T-cell (primary cell): ENCODE measurements at regions not wholly inside any gene's neighbourhood (a gene's known extent, or its start where the extent isn't known, plus 50 kb on each side); places are given as distances from the start of the nearest gene placed in this dataset.
"Not testable (repeated sequence)": the region's sequence is repeated elsewhere in the genome, so short reads cannot be mapped to it uniquely, and the experiment has no call there.

Source experiments
- ATAC-seq, 4 experiments: fragments of 200-7000 bp in 3 of 4; fragments of 150-1000 bp in 1 of 4; cut with Tn5 transposase; replicated peaks in 1 of 4; 1 replicate in 3 of 4; 2 replicates in 1 of 4; pipeline ENCODE4 v1.10.0; 2021; ENCODE audit warnings: moderate library complexity in 3 of 4, mild to moderate bottlenecking in 2 of 4, moderate number of reproducible peaks in 1 of 4
- CTCF ChIA-PET, 2 donors: fragments of 300-600 bp; sonication (Branson Sonifier 250); formaldehyde crosslinking; loops; one replicate each; lab custom pipeline; 2022; ENCODE audit warnings: antibody characterized with exemption in 2 of 2; lab: Charles Lee
- POLR2A ChIA-PET, 2 donors: fragments of 300-600 bp; sonication (Branson Sonifier 250); formaldehyde crosslinking; loops; one replicate each; lab custom pipeline; 2022; ENCODE audit warnings: antibody characterized with exemption in 2 of 2; lab: Charles Lee
- DNase-seq, 35 experiments: peaks; one replicate each; pipeline versions ENCODE4 v3.0.0 to v3.0.0-alpha.2; 2013 to 2023
- H3K27ac ChIP-seq: one replicate; pipeline ENCODE4 v1.5.1; 2013; ENCODE audit warnings: low read length
- H3K27me3 ChIP-seq, 2 experiments: replicated peaks in 1 of 2; 1 replicate in 1 of 2; 2 replicates in 1 of 2; pipeline versions ENCODE4 v1.6.1 to v1.7.0; 2013; ENCODE audit warnings: low read length in 1 of 2, mixed read lengths in 1 of 2; ENCODE audit not compliant: control insufficient read depth in 2 of 2, insufficient read depth in 2 of 2; ENCODE audit errors: extremely low read depth in 1 of 2
- H3K36me3 ChIP-seq, 2 donors: 1 replicate in 1 of 2; 2 replicates in 1 of 2; pipeline versions ENCODE4 v1.6.1 to v1.7.0; 2013; ENCODE audit warnings: low read length in 1 of 2; ENCODE audit not compliant: control insufficient read depth in 2 of 2, insufficient read depth in 1 of 2; ENCODE audit errors: extremely low read depth in 1 of 2
- H3K4me1 ChIP-seq, 2 experiments: 1 replicate in 1 of 2; 2 replicates in 1 of 2; pipeline versions ENCODE4 v1.6.1 to v1.7.0; 2013; ENCODE audit warnings: low read length in 2 of 2, mixed read lengths in 1 of 2; ENCODE audit not compliant: insufficient read depth in 2 of 2, control insufficient read depth in 1 of 2; ENCODE audit errors: extremely low read depth in 1 of 2
- H3K4me3 ChIP-seq, 2 donors: 1 replicate in 1 of 2; 2 replicates in 1 of 2; pipeline versions ENCODE4 v1.5.1 to v1.7.0; 2013; ENCODE audit warnings: mild to moderate bottlenecking in 2 of 2, low read length in 1 of 2, moderate library complexity in 1 of 2; ENCODE audit not compliant: control insufficient read depth in 1 of 2; ENCODE audit errors: extremely low read depth in 1 of 2
- H3K9me3 ChIP-seq: 2 replicates; pipeline ENCODE4 v1.7.0; 2013
- H3K27ac Mint-ChIP-seq, 2 donors: one replicate each; pipeline ENCODE4 v1.8.0; 2020 to 2021; ENCODE audit warnings: mild to moderate bottlenecking in 2 of 2, mixed read lengths in 2 of 2
- H3K27me3 Mint-ChIP-seq, 2 donors: one replicate each; pipeline ENCODE4 v1.8.0; 2021 to 2022; ENCODE audit warnings: mixed read lengths in 2 of 2
- H3K36me3 Mint-ChIP-seq: one replicate; pipeline ENCODE4 v1.8.0; 2021; ENCODE audit warnings: mixed read lengths
- H3K4me1 Mint-ChIP-seq, 3 donors: one replicate each; pipeline ENCODE4 v1.8.0; 2020 to 2022; ENCODE audit warnings: mixed read lengths in 3 of 3, mild to moderate bottlenecking in 1 of 3
- H3K4me3 Mint-ChIP-seq, 3 donors: one replicate each; pipeline ENCODE4 v1.8.0; 2020 to 2022; ENCODE audit warnings: mild to moderate bottlenecking in 3 of 3, mixed read lengths in 3 of 3, moderate library complexity in 3 of 3
- H3K9me3 Mint-ChIP-seq, 3 donors: one replicate each; pipeline ENCODE4 v1.8.0; 2020 to 2022; ENCODE audit warnings: mixed read lengths in 3 of 3
- WGBS: methylation state at CpG from one replicate; pipeline ENCODE4 v1.1.5; 2013; ENCODE audit warnings: missing lambda C conversion rate; ENCODE audit not compliant: insufficient coverage; 5-methylcytosine and 5-hydroxymethylcytosine counted together

- Mint-ChIP-seq H3K4me1 (no peaks in the 10 kb centered on the region), H3K27me3 (no peaks in the 10 kb centered on the region), H3K27ac (no peak overlapping the region), H3K4me3 (no peak overlapping the region), H3K9me3 (peaks cover 0 to 19% (median 8%) of the 10 kb centered on the region in 3 donors), H3K36me3 (no peaks in the 10 kb centered on the region)
- ATAC-seq: no peak
- ChIA-PET CTCF (no interaction called here), POLR2A (interaction anchor here in 1 of 2 donors (0.6 kb wide), 1 partner anchor 9 kb away, joined by 3 read pairs; no protein-coding TSS in a partner anchor)
- Histone ChIP-seq H3K9me3 (no peaks in the 10 kb centered on the region), H3K4me3 (no peak overlapping the region), H3K36me3 (no peaks in the 10 kb centered on the region), H3K27ac (no peak overlapping the region), H3K4me1 (no peaks in the 10 kb centered on the region), H3K27me3 (no peaks in the 10 kb centered on the region)
- no peak for DNase-seq
- no CpG with 5 or more reads among the region's 1 CpG for WGBS
Measured at GRCh38 chr3:65006300-65006739, 318.5 kb upstream of the ADAMTS9 start.

GRCh38 chr3:65005486-65005885 lies 317.7 kb upstream of the ADAMTS9 start:
- ATAC-seq (no peak), DNase-seq (no peak)
- Histone ChIP-seq H3K36me3 (no peaks in the 10 kb centered on the region), H3K27me3 (no peaks in the 10 kb centered on the region), H3K27ac (no peak overlapping the region), H3K4me3 (no peak overlapping the region), H3K4me1 (no peaks in the 10 kb centered on the region), H3K9me3 (no peaks in the 10 kb centered on the region)
- Mint-ChIP-seq H3K36me3 (no peaks in the 10 kb centered on the region), H3K27me3 (no peaks in the 10 kb centered on the region), H3K4me1 (no peaks in the 10 kb centered on the region), H3K27ac (no peak overlapping the region), H3K9me3 (peaks cover 2 to 19% (median 8%) of the 10 kb centered on the region in 3 donors), H3K4me3 (no peak overlapping the region)
- CTCF ChIA-PET: no interaction called here
- WGBS: no CpG with 5 or more reads among the region's 2 CpGs
- POLR2A ChIA-PET: interaction anchor here in 1 of 2 donors (0.7 kb wide), 1 partner anchor 774 kb away, joined by 3 read pairs; no protein-coding TSS in a partner anchor

GRCh38 chr3:65004795-65005295 lies 317.0 kb upstream of the ADAMTS9 start:
- H3K36me3 ChIP-seq: no peaks in the 10 kb centered on the region
- H3K27me3 ChIP-seq: no peaks in the 10 kb centered on the region
- H3K27me3 Mint-ChIP-seq: no peaks in the 10 kb centered on the region
- peaks cover 6 to 19% (median 8%) of the 10 kb centered on the region in 3 donors for H3K9me3 Mint-ChIP-seq
- no peak overlapping the region for H3K4me3 ChIP-seq
- H3K27ac Mint-ChIP-seq: no peak overlapping the region
- DNase-seq: no peak
- no peak overlapping the region for H3K4me3 Mint-ChIP-seq
- H3K9me3 ChIP-seq: no peaks in the 10 kb centered on the region
- ChIA-PET CTCF (no interaction called here), POLR2A (no interaction called here)
- ATAC-seq: no peak
- WGBS: 47% methylated on average over 3 of the region's 4 CpGs
- no peaks in the 10 kb centered on the region for H3K4me1 ChIP-seq
- H3K27ac ChIP-seq: no peak overlapping the region
- no peaks in the 10 kb centered on the region for H3K36me3 Mint-ChIP-seq
- H3K4me1 Mint-ChIP-seq: no peaks in the 10 kb centered on the region

GRCh38 chr3:65004306-65004705 lies 316.5 kb upstream of the ADAMTS9 start:
- Histone ChIP-seq H3K27ac (no peak overlapping the region), H3K4me3 (no peak overlapping the region), H3K4me1 (no peaks in the 10 kb centered on the region), H3K9me3 (no peaks in the 10 kb centered on the region), H3K27me3 (no peaks in the 10 kb centered on the region), H3K36me3 (no peaks in the 10 kb centered on the region)
- WGBS: no CpG with 5 or more reads among the region's 1 CpG
- Mint-ChIP-seq H3K27me3 (no peaks in the 10 kb centered on the region), H3K4me1 (no peaks in the 10 kb centered on the region), H3K36me3 (no peaks in the 10 kb centered on the region), H3K9me3 (peaks cover 8 to 22% (median 9%) of the 10 kb centered on the region in 3 donors), H3K4me3 (no peak overlapping the region), H3K27ac (no peak overlapping the region)
- ATAC-seq (no peak), DNase-seq (no peak)
- CTCF ChIA-PET: no interaction called here
- POLR2A ChIA-PET: no interaction called here

- H3K4me3 Mint-ChIP-seq, POLR2A ChIA-PET: not testable (repeated sequence)
Measured at GRCh38 chr3:65001119-65001518, 313.3 kb upstream of the ADAMTS9 start.

GRCh38 chr3:64998317-64998716 lies 310.5 kb upstream of the ADAMTS9 start:
- Mint-ChIP-seq H3K27ac (no peak overlapping the region), H3K4me1 (no peaks in the 10 kb centered on the region), H3K4me3 (no peak overlapping the region), H3K36me3 (no peaks in the 10 kb centered on the region), H3K27me3 (no peaks in the 10 kb centered on the region), H3K9me3 (peaks cover 4 to 12% (median 9%) of the 10 kb centered on the region in 3 donors)
- Histone ChIP-seq H3K27ac (no peak overlapping the region), H3K9me3 (no peaks in the 10 kb centered on the region), H3K36me3 (no peaks in the 10 kb centered on the region), H3K4me3 (no peak overlapping the region), H3K4me1 (no peaks in the 10 kb centered on the region), H3K27me3 (no peaks in the 10 kb centered on the region)
- DNase-seq (no peak), ATAC-seq (no peak)
- ChIA-PET CTCF (interaction anchor here in 1 of 2 donors (0.6 kb wide), 1 partner anchor 50 kb away, joined by 3 read pairs; no protein-coding TSS in a partner anchor), POLR2A (no interaction called here)

More at GRCh38 chr3:65001119-65001518, 313.3 kb upstream of the ADAMTS9 start:
- no CpG with 5 or more reads among the region's 4 CpGs for WGBS
- DNase-seq, CTCF ChIA-PET, H3K27ac Mint-ChIP-seq, H3K4me3 ChIP-seq, H3K36me3 Mint-ChIP-seq, H3K27me3 Mint-ChIP-seq, H3K27me3 ChIP-seq, H3K27ac ChIP-seq, ATAC-seq, H3K36me3 ChIP-seq, H3K9me3 ChIP-seq, H3K4me1 Mint-ChIP-seq, H3K4me1 ChIP-seq: not testable (repeated sequence)
- peaks cover 8 to 21% (median 9%) of the 10 kb centered on the region in 3 donors for H3K9me3 Mint-ChIP-seq
